ENCODE measurements at regions not wholly inside any gene's neighbourhood (a gene's known extent, or its start where the extent isn't known, plus 50 kb on each side); places are given as distances from the start of the nearest gene placed in this dataset.

GRCh38 chr1:10890491-10891071 lies 94.1 kb upstream of the CASZ1 start:
- no peak for TF ChIP-seq EZH2phosphoT487 (IDR thresholded peaks at IDR 0.05; ENCODE audit: borderline replicate concordance, low read depth, low read length)
- TF ChIP-seq, protein P1, sequence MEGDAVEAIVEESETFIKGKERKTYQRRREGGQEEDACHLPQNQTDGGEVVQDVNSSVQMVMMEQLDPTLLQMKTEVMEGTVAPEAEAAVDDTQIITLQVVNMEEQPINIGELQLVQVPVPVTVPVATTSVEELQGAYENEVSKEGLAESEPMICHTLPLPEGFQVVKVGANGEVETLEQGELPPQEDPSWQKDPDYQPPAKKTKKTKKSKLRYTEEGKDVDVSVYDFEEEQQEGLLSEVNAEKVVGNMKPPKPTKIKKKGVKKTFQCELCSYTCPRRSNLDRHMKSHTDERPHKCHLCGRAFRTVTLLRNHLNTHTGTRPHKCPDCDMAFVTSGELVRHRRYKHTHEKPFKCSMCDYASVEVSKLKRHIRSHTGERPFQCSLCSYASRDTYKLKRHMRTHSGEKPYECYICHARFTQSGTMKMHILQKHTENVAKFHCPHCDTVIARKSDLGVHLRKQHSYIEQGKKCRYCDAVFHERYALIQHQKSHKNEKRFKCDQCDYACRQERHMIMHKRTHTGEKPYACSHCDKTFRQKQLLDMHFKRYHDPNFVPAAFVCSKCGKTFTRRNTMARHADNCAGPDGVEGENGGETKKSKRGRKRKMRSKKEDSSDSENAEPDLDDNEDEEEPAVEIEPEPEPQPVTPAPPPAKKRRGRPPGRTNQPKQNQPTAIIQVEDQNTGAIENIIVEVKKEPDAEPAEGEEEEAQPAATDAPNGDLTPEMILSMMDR (conservative IDR thresholded peaks at IDR 0.05; ENCODE audit: low read length) = no peak

Data from OCI-LY7 (cell line).